IMR-90 (cell line): ENCODE measurements at regions not wholly inside any gene's neighbourhood (a gene's known extent, or its start where the extent isn't known, plus 50 kb on each side); places are given as distances from the start of the nearest gene placed in this dataset.

Experiments used
- ATAC-seq: fragments of 200-7000 bp; cut with Tn5 transposase; 2 replicates; pipeline ENCODE4 v1.9.1; 2020; ENCODE audit warnings: low read depth, mild to moderate bottlenecking, moderate library complexity
- BruUV-seq: library from RNA; stranded (reverse); fragments of 400-500 nt; replicated peaks from 2 replicates; lab custom pipeline; 2021; lab: Mats Ljungman, UMichigan
- CTCF ChIA-PET: fragments of 300-600 bp; formaldehyde crosslinking; extraction: SDS; loops from one replicate; lab custom pipeline; 2021; ENCODE audit warnings: antibody characterized with exemption; lab: Yijun Ruan, JAX
- POLR2A ChIA-PET: fragments of 300-600 bp; sonication (Branson Sonifier 250); formaldehyde crosslinking; loops from one replicate; lab custom pipeline; 2022; ENCODE audit warnings: antibody characterized with exemption; ENCODE audit not compliant: unreplicated experiment; lab: Charles Lee
- DNase-seq: peaks from one replicate; pipeline ENCODE4 v3.0.0; 2013
- H2AFZ ChIP-seq: replicated peaks from 2 replicates; pipeline ENCODE3; 2013; ENCODE audit warnings: low read length, mild to moderate bottlenecking; ENCODE audit not compliant: poor library complexity
- H2AK5ac ChIP-seq: 2 replicates; pipeline ENCODE4 v1.6.1; 2013; ENCODE audit warnings: low read depth, low read length, inconsistent platforms
- H2AK9ac ChIP-seq: replicated peaks from 2 replicates; pipeline ENCODE3; 2013; ENCODE audit warnings: mild to moderate bottlenecking, low read depth, low read length, moderate library complexity; ENCODE audit not compliant: poor library complexity
- H2BK120ac ChIP-seq: 2 replicates; pipeline ENCODE4 v1.6.1; 2013; ENCODE audit warnings: low read depth, low read length, inconsistent platforms
- H2BK15ac ChIP-seq: 3 replicates; pipeline ENCODE4 v1.6.1; 2013; ENCODE audit warnings: low read depth, low read length, inconsistent platforms
- H2BK20ac ChIP-seq: 2 replicates; pipeline ENCODE4 v1.6.1; 2013; ENCODE audit warnings: low read depth, mild to moderate bottlenecking, inconsistent platforms, low read length, moderate library complexity
- H2BK5ac ChIP-seq: 2 replicates; pipeline ENCODE4 v1.6.1; 2013; ENCODE audit warnings: mild to moderate bottlenecking, low read depth, low read length, inconsistent platforms; ENCODE audit not compliant: poor library complexity, severe bottlenecking
- H3K14ac ChIP-seq: replicated peaks from 2 replicates; pipeline ENCODE4 v1.6.1; 2013; ENCODE audit warnings: low read depth, low read length, inconsistent platforms
- H3K18ac ChIP-seq: 2 replicates; pipeline ENCODE4 v1.6.1; 2013; ENCODE audit warnings: low read depth, low read length, control low read depth
- H3K23ac ChIP-seq: 2 replicates; pipeline ENCODE4 v1.6.1; 2013; ENCODE audit warnings: low read depth, low read length, inconsistent platforms
- H3K27ac ChIP-seq: 2 replicates; pipeline ENCODE4 v1.5.1; 2013; ENCODE audit warnings: mild to moderate bottlenecking, control low read depth, low read length; ENCODE audit not compliant: insufficient read depth
- H3K27me3 ChIP-seq: 2 replicates; pipeline ENCODE4 v1.6.1; 2013; ENCODE audit warnings: low read length; ENCODE audit not compliant: control insufficient read depth, insufficient read depth
- H3K36me3 ChIP-seq: 2 replicates; pipeline ENCODE4 v1.6.1; 2013; ENCODE audit warnings: low read length, mixed read lengths; ENCODE audit not compliant: control insufficient read depth, insufficient read depth
- H3K4ac ChIP-seq: 2 replicates; pipeline ENCODE4 v1.6.1; 2013; ENCODE audit warnings: low read depth, low read length, inconsistent platforms
- H3K4me1 ChIP-seq: 2 replicates; pipeline ENCODE4 v1.6.1; 2013; ENCODE audit warnings: low read length, mixed read lengths; ENCODE audit not compliant: control insufficient read depth, insufficient read depth
- H3K4me2 ChIP-seq: 2 replicates; pipeline ENCODE4 v1.6.1; 2013; ENCODE audit warnings: low read depth, mild to moderate bottlenecking, control low read depth, low read length, moderate library complexity
- H3K4me3 ChIP-seq: 2 replicates; pipeline ENCODE4 v1.5.1; 2013; ENCODE audit warnings: low read depth, mild to moderate bottlenecking, control low read depth, low read length, moderate library complexity; ENCODE audit not compliant: insufficient read depth
- H3K56ac ChIP-seq: 2 replicates; pipeline ENCODE4 v1.6.1; 2013; ENCODE audit warnings: low read length, inconsistent platforms; ENCODE audit not compliant: insufficient read depth; ENCODE audit errors: extremely low read depth
- H3K79me1 ChIP-seq, 2 experiments: 2 replicates each; pipeline ENCODE4 v1.6.1; 2013; ENCODE audit warnings: low read length in 2 of 2, inconsistent platforms in 1 of 2, low read depth in 1 of 2
- H3K9ac ChIP-seq: 2 replicates; pipeline ENCODE4 v1.6.1; 2013; ENCODE audit warnings: low read depth, low read length, control low read depth
- H3K9me1 ChIP-seq: 2 replicates; pipeline ENCODE4 v1.6.1; 2013; ENCODE audit warnings: low read length, inconsistent platforms; ENCODE audit not compliant: insufficient read depth
- H3K9me3 ChIP-seq: 2 replicates; pipeline ENCODE4 v1.6.1; 2013; ENCODE audit warnings: low read length; ENCODE audit not compliant: control insufficient read depth, insufficient read depth
- H4K20me1 ChIP-seq: 2 replicates; pipeline ENCODE4 v1.6.1; 2013; ENCODE audit warnings: low read length, inconsistent platforms; ENCODE audit not compliant: insufficient read depth
- H4K5ac ChIP-seq: 2 replicates; pipeline ENCODE4 v1.6.1; 2013; ENCODE audit warnings: mild to moderate bottlenecking, low read depth, low read length, control low read depth
- H4K8ac ChIP-seq, 2 experiments: 2 replicates each; pipeline ENCODE4 v1.6.1; 2013; ENCODE audit warnings: low read depth in 2 of 2, low read length in 2 of 2, control low read depth in 1 of 2, inconsistent platforms in 1 of 2
- H4K91ac ChIP-seq: 2 replicates; pipeline ENCODE4 v1.6.1; 2013; ENCODE audit warnings: low read depth, low read length, inconsistent platforms; ENCODE audit not compliant: insufficient read depth
- CHD1 ChIP-seq: IDR thresholded peaks from 2 replicates; pipeline ENCODE4 v1.6.1; 2012; ENCODE audit warnings: low read depth, low read length, improper control_type of control experiment
- FOS ChIP-seq: fragments of 150-350 bp; IDR thresholded peaks from 2 replicates; pipeline ENCODE4 v1.6.1; 2016; ENCODE audit warnings: low read depth, low read length
- MXI1 ChIP-seq: IDR thresholded peaks from 2 replicates; pipeline ENCODE4 v1.6.1; 2012; ENCODE audit warnings: low read depth, mild to moderate bottlenecking, low read length, moderate library complexity, borderline replicate concordance
- NFE2L2 ChIP-seq: fragments of 150-350 bp; IDR thresholded peaks from 2 replicates; pipeline ENCODE4 v1.6.1; 2016; ENCODE audit warnings: low read depth, mild to moderate bottlenecking, low read length
- RFX5 ChIP-seq: IDR thresholded peaks from 2 replicates; pipeline ENCODE4 v1.8.0; 2012; ENCODE audit warnings: low read depth, mild to moderate bottlenecking, low read length, moderate library complexity
- WGBS, 2 experiments: methylation state at CpG; one replicate each; pipeline versions ENCODE4 v1.1.5 to v1.1.7; 2013; ENCODE audit warnings: missing lambda C conversion rate in 2 of 2; ENCODE audit not compliant: insufficient read length in 1 of 2; ENCODE audit errors: extremely low coverage in 2 of 2; 5-methylcytosine and 5-hydroxymethylcytosine counted together
- dilution Hi-C: fragments of 300-500 bp; cut with HindIII; formaldehyde crosslinking; loops from one replicate; pipeline ENCODE4 v1.14.3; 2018; ENCODE audit warnings: low sequenced_read_pairs; ENCODE audit not compliant: unreplicated experiment
- in situ Hi-C: fragments of 300-500 bp; cut with MboI; formaldehyde crosslinking; loops from 3 replicates; pipeline ENCODE4 v1.14.3; 2019; ENCODE audit warnings: low sequenced_read_pairs, inconsistent platforms, mixed read lengths
- intact Hi-C: fragments of 100-400 bp; cut with micrococcal nuclease; formaldehyde crosslinking; loops from 2 replicates; pipeline ENCODE4 v1.10.0; 2022
- TF ChIP-seq, protein P1 (sequence below): conservative IDR thresholded peaks from 2 replicates; pipeline ENCODE4 v1.5.1; 2012; ENCODE audit warnings: mild to moderate bottlenecking, low read depth, low read length, improper control_type of control experiment

- Histone ChIP-seq H3K79me1 (no peaks in the 10 kb centered on the region), H3K27me3 (no peaks in the 10 kb centered on the region), H2AK5ac (no peak overlapping the region), H2BK15ac (no peak overlapping the region), H3K4me3 (no peak overlapping the region), H4K5ac (no peak overlapping the region), H3K56ac (no peak overlapping the region), H4K20me1 (no peaks in the 10 kb centered on the region; the same call in 1 of the 2 replicates), H3K18ac (no peak overlapping the region), H2BK5ac (no peak overlapping the region), H3K14ac (no peak overlapping the region), H3K4ac (no peak overlapping the region), H3K9ac (no peak overlapping the region), H3K23ac (no peak overlapping the region), H3K36me3 (peaks cover 2% of the 10 kb centered on the region; the same call in 1 of the 2 replicates), H3K27ac (no peak overlapping the region), H2AFZ (peak overlapping the region; percentile 65), H4K8ac (no peak overlapping the region), H4K91ac (no peak overlapping the region), H2AK9ac (no peak overlapping the region), H3K4me1 (no peaks in the 10 kb centered on the region; the same call in 1 of the 2 replicates), H3K9me1 (peaks cover 5% of the 10 kb centered on the region; the same call in 1 of the 2 replicates), H2BK120ac (no peak overlapping the region), H3K9me3 (peaks cover 4% of the 10 kb centered on the region; the same call in 1 of the 2 replicates), H2BK20ac (no peak overlapping the region), H3K4me2 (no peak overlapping the region)
- TF ChIP-seq NFE2L2: no peak
- TF ChIP-seq FOS: no peak
- TF ChIP-seq, protein P1, sequence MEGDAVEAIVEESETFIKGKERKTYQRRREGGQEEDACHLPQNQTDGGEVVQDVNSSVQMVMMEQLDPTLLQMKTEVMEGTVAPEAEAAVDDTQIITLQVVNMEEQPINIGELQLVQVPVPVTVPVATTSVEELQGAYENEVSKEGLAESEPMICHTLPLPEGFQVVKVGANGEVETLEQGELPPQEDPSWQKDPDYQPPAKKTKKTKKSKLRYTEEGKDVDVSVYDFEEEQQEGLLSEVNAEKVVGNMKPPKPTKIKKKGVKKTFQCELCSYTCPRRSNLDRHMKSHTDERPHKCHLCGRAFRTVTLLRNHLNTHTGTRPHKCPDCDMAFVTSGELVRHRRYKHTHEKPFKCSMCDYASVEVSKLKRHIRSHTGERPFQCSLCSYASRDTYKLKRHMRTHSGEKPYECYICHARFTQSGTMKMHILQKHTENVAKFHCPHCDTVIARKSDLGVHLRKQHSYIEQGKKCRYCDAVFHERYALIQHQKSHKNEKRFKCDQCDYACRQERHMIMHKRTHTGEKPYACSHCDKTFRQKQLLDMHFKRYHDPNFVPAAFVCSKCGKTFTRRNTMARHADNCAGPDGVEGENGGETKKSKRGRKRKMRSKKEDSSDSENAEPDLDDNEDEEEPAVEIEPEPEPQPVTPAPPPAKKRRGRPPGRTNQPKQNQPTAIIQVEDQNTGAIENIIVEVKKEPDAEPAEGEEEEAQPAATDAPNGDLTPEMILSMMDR: no peak
- no peak for TF ChIP-seq RFX5
- TF ChIP-seq MXI1: no peak
- no peak for TF ChIP-seq CHD1
- BruUV-seq: no TSS peak
- no peak; the same call in 1 of the 2 replicates for ATAC-seq
- intact Hi-C loops: no loop called here
- in situ Hi-C loops: no loop called here
- dilution Hi-C loops: no loop called here
- ChIA-PET POLR2A (no interaction called here), CTCF (no interaction called here)
- WGBS, 2 experiments: 87% methylated on average over 6 of the region's 19 CpGs; no CpG with 5 or more reads in 1 of the 2 experiments
- no peak for DNase-seq
Observed at GRCh38 chr17:77507111-77507885, 366.5 kb downstream of the SEC14L1 start.
